Esophagus (tissue), 2 donors: ENCODE measurements at regions not wholly inside any gene's neighbourhood (a gene's known extent, or its start where the extent isn't known, plus 50 kb on each side); places are given as distances from the start of the nearest gene placed in this dataset.
"Not testable (repeated sequence)": the region's sequence is repeated elsewhere in the genome, so short reads cannot be mapped to it uniquely, and the experiment has no call there.

Experiments
- H3K27ac ChIP-seq, 2 donors: one replicate each; pipeline ENCODE4 v1.5.1; 2013; ENCODE audit warnings: low read depth in 2 of 2, mild to moderate bottlenecking in 2 of 2, inconsistent platforms in 1 of 2, low read length in 1 of 2, moderate library complexity in 1 of 2
- H3K27me3 ChIP-seq, 2 donors: one replicate each; pipeline ENCODE4 v1.6.1; 2013; ENCODE audit warnings: low read length in 2 of 2, control low read depth in 1 of 2, mild to moderate bottlenecking in 1 of 2; ENCODE audit not compliant: insufficient read depth in 2 of 2, control insufficient read depth in 1 of 2
- H3K36me3 ChIP-seq, 2 donors: one replicate each; pipeline ENCODE4 v1.6.1; 2013; ENCODE audit warnings: low read length in 1 of 2; ENCODE audit not compliant: control insufficient read depth in 2 of 2, insufficient read depth in 2 of 2
- H3K4me1 ChIP-seq, 2 donors: one replicate each; pipeline ENCODE4 v1.6.1; 2013; ENCODE audit warnings: low read length in 1 of 2; ENCODE audit not compliant: control insufficient read depth in 2 of 2, insufficient read depth in 2 of 2
- H3K4me3 ChIP-seq, 2 donors: one replicate each; pipeline ENCODE4 v1.5.1; 2013; ENCODE audit warnings: low read length in 2 of 2, mild to moderate bottlenecking in 2 of 2, low read depth in 1 of 2, moderate library complexity in 1 of 2
- H3K9me3 ChIP-seq, 2 donors: one replicate each; pipeline ENCODE4 v1.6.1; 2013; ENCODE audit warnings: mild to moderate bottlenecking in 2 of 2, low read depth in 1 of 2, low read length in 1 of 2, moderate library complexity in 1 of 2; ENCODE audit not compliant: control insufficient read depth in 2 of 2, insufficient read depth in 1 of 2
- WGBS, 2 donors: extraction: QIAGEN DNeasy Blood & Tissue Kit; methylation state at CpG; one replicate each; pipeline ENCODE4 v1.1.7; 2013; 5-methylcytosine and 5-hydroxymethylcytosine counted together
- donor health status: healthy with polysubstance abuse.
- donor health status: Bipolar disorder and iron deficiency.

- no peaks in the 10 kb centered on the region for H3K9me3 ChIP-seq
- H3K4me1 ChIP-seq: no peaks in the 10 kb centered on the region
- H3K27ac ChIP-seq: no peak overlapping the region
- no peaks in the 10 kb centered on the region for H3K36me3 ChIP-seq
- H3K27me3 ChIP-seq: no peaks in the 10 kb centered on the region
- 75 to 77% methylated on average over 2 of the region's 2 CpGs for WGBS, 2 donors
- H3K4me3 ChIP-seq: no peak overlapping the region
Observed at GRCh38 chr2:133643863-133644262, 75.6 kb upstream of the NCKAP5 start.

- Histone ChIP-seq H3K27ac (no peak overlapping the region), H3K9me3 (no peaks in the 10 kb centered on the region), H3K27me3 (no peaks in the 10 kb centered on the region), H3K4me3 (no peak overlapping the region), H3K36me3 (no peaks in the 10 kb centered on the region), H3K4me1 (no peaks in the 10 kb centered on the region)
Observed at GRCh38 chr2:133644846-133645245, 76.6 kb upstream of the NCKAP5 start.

GRCh38 chr2:133647386-133647785 is 79.1 kb upstream of the NCKAP5 start:
- WGBS, 2 donors: 75 to 88% methylated on average over 1 of the region's 1 CpG
- not testable (repeated sequence) for H3K4me1 ChIP-seq, H3K36me3 ChIP-seq, H3K27ac ChIP-seq, H3K27me3 ChIP-seq, H3K4me3 ChIP-seq, H3K9me3 ChIP-seq

GRCh38 chr2:133651861-133652260 is 83.6 kb upstream of the NCKAP5 start:
- WGBS, 2 donors: 55 to 57% methylated on average over 2 of the region's 2 CpGs
- H3K27ac ChIP-seq: no peak overlapping the region
- no peaks in the 10 kb centered on the region for H3K9me3 ChIP-seq
- H3K4me3 ChIP-seq: no peak overlapping the region
- H3K4me1 ChIP-seq: no peaks in the 10 kb centered on the region
- H3K27me3 ChIP-seq: no peaks in the 10 kb centered on the region
- no peaks in the 10 kb centered on the region for H3K36me3 ChIP-seq

GRCh38 chr2:133652398-133652797 is 84.1 kb upstream of the NCKAP5 start:
- H3K27me3 ChIP-seq: no peaks in the 10 kb centered on the region
- H3K9me3 ChIP-seq: no peaks in the 10 kb centered on the region
- H3K4me1 ChIP-seq: no peaks in the 10 kb centered on the region
- no peaks in the 10 kb centered on the region for H3K36me3 ChIP-seq
- no peak overlapping the region for H3K4me3 ChIP-seq
- no peak overlapping the region for H3K27ac ChIP-seq
- 49 to 53% methylated on average over 4 of the region's 4 CpGs for WGBS, 2 donors

- no peaks in the 10 kb centered on the region for H3K36me3 ChIP-seq
- no peaks in the 10 kb centered on the region for H3K27me3 ChIP-seq
- no peaks in the 10 kb centered on the region for H3K4me1 ChIP-seq
- no peak overlapping the region for H3K27ac ChIP-seq
- no peaks in the 10 kb centered on the region for H3K9me3 ChIP-seq
- no peak overlapping the region for H3K4me3 ChIP-seq
Observed at GRCh38 chr2:133653056-133653455, 84.8 kb upstream of the NCKAP5 start.

GRCh38 chr2:133654949-133655348 is 86.7 kb upstream of the NCKAP5 start:
- no peak overlapping the region for H3K27ac ChIP-seq
- H3K27me3 ChIP-seq: no peaks in the 10 kb centered on the region
- no peaks in the 10 kb centered on the region for H3K9me3 ChIP-seq
- no peak overlapping the region for H3K4me3 ChIP-seq
- no peaks in the 10 kb centered on the region for H3K4me1 ChIP-seq
- H3K36me3 ChIP-seq: no peaks in the 10 kb centered on the region

GRCh38 chr2:133655610-133656009 is 87.3 kb upstream of the NCKAP5 start:
- no peaks in the 10 kb centered on the region for H3K27me3 ChIP-seq
- WGBS, 2 donors: 54 to 57% methylated on average over 1 of the region's 1 CpG
- no peak overlapping the region for H3K4me3 ChIP-seq
- H3K4me1 ChIP-seq: no peaks in the 10 kb centered on the region
- no peaks in the 10 kb centered on the region for H3K9me3 ChIP-seq
- H3K36me3 ChIP-seq: no peaks in the 10 kb centered on the region
- no peak overlapping the region for H3K27ac ChIP-seq

GRCh38 chr2:133657591-133657990 is 89.3 kb upstream of the NCKAP5 start:
- Histone ChIP-seq H3K36me3 (no peaks in the 10 kb centered on the region), H3K4me1 (no peaks in the 10 kb centered on the region), H3K4me3 (no peak overlapping the region), H3K27ac (no peak overlapping the region), H3K27me3 (no peaks in the 10 kb centered on the region), H3K9me3 (no peaks in the 10 kb centered on the region)
- WGBS, 2 donors: 72 to 79% methylated on average over 6 of the region's 6 CpGs

GRCh38 chr2:133658020-133658903 is 90.0 kb upstream of the NCKAP5 start:
- H3K4me3 ChIP-seq: no peak overlapping the region
- no peaks in the 10 kb centered on the region for H3K36me3 ChIP-seq
- H3K27ac ChIP-seq: no peak overlapping the region
- WGBS, 2 donors: 78 to 79% methylated on average over 11 of the region's 11 CpGs
- H3K4me1 ChIP-seq: no peaks in the 10 kb centered on the region
- no peaks in the 10 kb centered on the region for H3K27me3 ChIP-seq
- no peaks in the 10 kb centered on the region for H3K9me3 ChIP-seq
